Thyroid gland (tissue), 4 donors: ENCODE measurements at regions not wholly inside any gene's neighbourhood (a gene's known extent, or its start where the extent isn't known, plus 50 kb on each side); places are given as distances from the start of the nearest gene placed in this dataset.

Source experiments
- POLR2A ChIP-seq, 2 donors: fragments of 450-650 bp; IDR thresholded peaks; one replicate each; pipeline ENCODE4 v1.6.1; 2017; ENCODE audit warnings: antibody characterized with exemption in 2 of 2, mild to moderate bottlenecking in 2 of 2, moderate library complexity in 1 of 2
- TF ChIP-seq, protein P1 (sequence below), 6 experiments: fragments of 200-600 bp in 3 of 6; fragments of 450-650 bp in 3 of 6; sonication (generic) in 3 of 6; IDR thresholded peaks; one replicate each; pipeline ENCODE4 v1.5.1; 2016 to 2019; ENCODE audit warnings: antibody characterized with exemption in 6 of 6, mild to moderate bottlenecking in 2 of 6, inconsistent platforms in 1 of 6, moderate library complexity in 1 of 6

DNA sequence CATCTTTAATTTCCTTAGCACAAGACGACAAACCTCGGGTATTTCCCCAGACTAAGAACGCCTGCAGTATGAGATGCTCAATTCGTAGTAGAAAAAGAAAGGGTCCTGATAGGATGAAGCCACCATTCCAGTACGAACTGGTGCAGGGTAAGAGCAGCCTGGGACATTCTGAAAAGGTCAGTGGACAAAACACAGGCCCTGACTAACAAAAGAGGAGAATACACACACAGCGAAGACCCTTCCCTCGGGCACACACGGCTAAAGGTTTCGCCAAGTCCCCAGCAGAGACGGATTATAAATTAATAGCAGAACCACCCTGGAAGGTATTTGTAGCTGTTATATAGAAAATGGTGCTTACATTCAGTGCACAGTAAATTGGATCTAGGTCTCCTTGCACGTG is 137.6 kb downstream of the SKIDA1 start:
- TF ChIP-seq, protein P1, sequence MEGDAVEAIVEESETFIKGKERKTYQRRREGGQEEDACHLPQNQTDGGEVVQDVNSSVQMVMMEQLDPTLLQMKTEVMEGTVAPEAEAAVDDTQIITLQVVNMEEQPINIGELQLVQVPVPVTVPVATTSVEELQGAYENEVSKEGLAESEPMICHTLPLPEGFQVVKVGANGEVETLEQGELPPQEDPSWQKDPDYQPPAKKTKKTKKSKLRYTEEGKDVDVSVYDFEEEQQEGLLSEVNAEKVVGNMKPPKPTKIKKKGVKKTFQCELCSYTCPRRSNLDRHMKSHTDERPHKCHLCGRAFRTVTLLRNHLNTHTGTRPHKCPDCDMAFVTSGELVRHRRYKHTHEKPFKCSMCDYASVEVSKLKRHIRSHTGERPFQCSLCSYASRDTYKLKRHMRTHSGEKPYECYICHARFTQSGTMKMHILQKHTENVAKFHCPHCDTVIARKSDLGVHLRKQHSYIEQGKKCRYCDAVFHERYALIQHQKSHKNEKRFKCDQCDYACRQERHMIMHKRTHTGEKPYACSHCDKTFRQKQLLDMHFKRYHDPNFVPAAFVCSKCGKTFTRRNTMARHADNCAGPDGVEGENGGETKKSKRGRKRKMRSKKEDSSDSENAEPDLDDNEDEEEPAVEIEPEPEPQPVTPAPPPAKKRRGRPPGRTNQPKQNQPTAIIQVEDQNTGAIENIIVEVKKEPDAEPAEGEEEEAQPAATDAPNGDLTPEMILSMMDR (IDR thresholded peaks at IDR 0.05) = no peak
- TF ChIP-seq POLR2A (IDR thresholded peaks at IDR 0.05) = no peak
